Neural cell (in vitro differentiated cells): ENCODE measurements at regions not wholly inside any gene's neighbourhood (a gene's known extent, or its start where the extent isn't known, plus 50 kb on each side); places are given as distances from the start of the nearest gene placed in this dataset.

Experiments
- H2AFZ ChIP-seq: fragments of 200-600, 300-800 bp; sonication (generic), shearing (Covaris generic); 2 replicates; pipeline ENCODE4 v1.6.0; 2014; ENCODE audit warnings: low read depth, mild to moderate bottlenecking, antibody characterized with exemption, low read length, moderate library complexity
- H3F3A ChIP-seq: fragments of 200-600 bp; shearing (Covaris generic); 2 replicates; pipeline ENCODE4 v1.6.1; 2016; ENCODE audit warnings: mild to moderate bottlenecking, moderate library complexity, mixed read lengths, antibody characterized with exemption, low read length; ENCODE audit not compliant: insufficient read depth, poor library complexity, severe bottlenecking
- H3K27ac ChIP-seq: fragments of 200-600, 300-800 bp; sonication (generic), shearing (Covaris generic); 2 replicates; pipeline ENCODE4 v1.5.1; 2014; ENCODE audit warnings: mild to moderate bottlenecking, low read length, moderate library complexity
- H3K27me3 ChIP-seq: fragments of 300-800, 200-600 bp; sonication (generic), shearing (Covaris generic); 2 replicates; pipeline ENCODE4 v1.6.0; 2014; ENCODE audit warnings: mild to moderate bottlenecking, low read depth, low read length, moderate library complexity; ENCODE audit not compliant: insufficient read depth
- H3K36me3 ChIP-seq: fragments of 300-800, 200-600 bp; sonication (generic), shearing (Covaris generic); 2 replicates; pipeline ENCODE4 v1.5.1; 2014; ENCODE audit warnings: mild to moderate bottlenecking, antibody characterized with exemption, low read length, moderate library complexity; ENCODE audit not compliant: insufficient read depth
- H3K4me2 ChIP-seq: fragments of 300-800, 200-600 bp; sonication (generic), shearing (Covaris generic); 2 replicates; pipeline ENCODE4 v1.6.0; 2014; ENCODE audit warnings: mild to moderate bottlenecking, low read length
- H3K4me3 ChIP-seq: fragments of 300-800, 200-600 bp; sonication (generic), shearing (Covaris generic); 2 replicates; pipeline ENCODE4 v1.5.1; 2014; ENCODE audit warnings: mild to moderate bottlenecking, low read length, moderate library complexity
- H3K79me2 ChIP-seq: fragments of 200-600 bp; shearing (Covaris generic); replicated peaks from 2 replicates; pipeline ENCODE4 v1.6.0; 2014; ENCODE audit warnings: mild to moderate bottlenecking, low read length, moderate library complexity; ENCODE audit not compliant: insufficient read depth
- H3K9ac ChIP-seq: fragments of 300-800, 200-600 bp; sonication (generic), shearing (Covaris generic); 2 replicates; pipeline ENCODE4 v1.6.1; 2016; ENCODE audit warnings: mild to moderate bottlenecking, low read length, mixed read lengths
- H3K9me2 ChIP-seq: fragments of 200-600 bp; shearing (Covaris generic); 2 replicates; pipeline ENCODE4 v1.6.1; 2016; ENCODE audit warnings: mild to moderate bottlenecking, low read length, mixed read lengths; ENCODE audit not compliant: insufficient read depth
- H3K9me3 ChIP-seq: fragments of 200-600, 300-800 bp; sonication (generic), shearing (Covaris generic); 2 replicates; pipeline ENCODE4 v1.6.1; 2016; ENCODE audit warnings: mild to moderate bottlenecking, mixed run types, low read length, moderate library complexity, mixed read lengths
- H4K20me1 ChIP-seq: fragments of 200-600 bp; shearing (Covaris generic); 2 replicates; pipeline ENCODE4 v1.6.1; 2016; ENCODE audit warnings: mild to moderate bottlenecking, mixed run types; ENCODE audit not compliant: insufficient read depth
- CTCF ChIP-seq: fragments of 450-650 bp; IDR thresholded peaks from 2 replicates; pipeline ENCODE4 v1.5.1; 2014; ENCODE audit warnings: antibody characterized with exemption, mild to moderate bottlenecking, moderate library complexity; ENCODE audit not compliant: poor library complexity, severe bottlenecking
- EP300 ChIP-seq: fragments of 450-650 bp; conservative IDR thresholded peaks from 2 replicates; pipeline ENCODE4 v1.6.1; 2014; ENCODE audit warnings: antibody characterized with exemption, mild to moderate bottlenecking, moderate library complexity; ENCODE audit not compliant: poor library complexity, severe bottlenecking
- EZH2 ChIP-seq: fragments of 200-600, 300-800 bp; shearing (Covaris generic), sonication (generic); IDR thresholded peaks from 2 replicates; pipeline ENCODE4 v1.6.1; 2014; ENCODE audit warnings: antibody characterized with exemption, low read length, borderline replicate concordance, mild to moderate bottlenecking; ENCODE audit not compliant: insufficient read depth, poor library complexity, severe bottlenecking
- MXI1 ChIP-seq: fragments of 450-650 bp; conservative IDR thresholded peaks from 2 replicates; pipeline ENCODE4 v1.6.1; 2014; ENCODE audit warnings: antibody characterized with exemption, mild to moderate bottlenecking; ENCODE audit not compliant: poor library complexity, severe bottlenecking
- POLR2AphosphoS5 ChIP-seq: IDR thresholded peaks from 2 replicates; pipeline ENCODE4 v1.6.1; 2012
- RAD21 ChIP-seq: fragments of 450-650 bp; conservative IDR thresholded peaks from 2 replicates; pipeline ENCODE4 v1.6.1; 2014; ENCODE audit warnings: antibody characterized with exemption, mild to moderate bottlenecking, moderate library complexity
- REST ChIP-seq: IDR thresholded peaks from 2 replicates; pipeline ENCODE4 v1.6.1; 2012; ENCODE audit warnings: borderline replicate concordance
- SMC3 ChIP-seq: fragments of 450-650 bp; conservative IDR thresholded peaks from 2 replicates; pipeline ENCODE4 v1.6.1; 2014; ENCODE audit warnings: antibody characterized with exemption, mild to moderate bottlenecking, moderate library complexity; ENCODE audit not compliant: poor library complexity
- TAF1 ChIP-seq: IDR thresholded peaks from 2 replicates; pipeline ENCODE4 v1.6.1; 2012; ENCODE audit warnings: low read depth

- Histone ChIP-seq H4K20me1 (no peaks in the 10 kb centered on the region), H2AFZ (no peak overlapping the region), H3K27ac (no peak overlapping the region), H3K36me3 (no peaks in the 10 kb centered on the region), H3K4me2 (no peak overlapping the region), H3K9me3 (no peaks in the 10 kb centered on the region), H3K9ac (no peak overlapping the region), H3K27me3 (no peaks in the 10 kb centered on the region), H3F3A (no peaks in the 10 kb centered on the region), H3K4me3 (no peak overlapping the region), H3K9me2 (no peaks in the 10 kb centered on the region), H3K79me2 (no peaks in the 10 kb centered on the region)
- TF ChIP-seq TAF1 (no peak), CTCF (no peak), EZH2 (no peak), SMC3 (no peak), RAD21 (no peak), REST (no peak), EP300 (no peak), MXI1 (no peak), POLR2AphosphoS5 (no peak)
These were observed 534.3 kb upstream of the LARGE1 start for GRCh38 chr22:34454598-34454997.

- no peak overlapping the region for H3K4me2 ChIP-seq
- H3K9me2 ChIP-seq: no peaks in the 10 kb centered on the region
- H3K27ac ChIP-seq: no peak overlapping the region
- H3K27me3 ChIP-seq: no peaks in the 10 kb centered on the region
- no peaks in the 10 kb centered on the region for H4K20me1 ChIP-seq
- no peaks in the 10 kb centered on the region for H3K36me3 ChIP-seq
- H3K79me2 ChIP-seq: no peaks in the 10 kb centered on the region
- no peak overlapping the region for H3K9ac ChIP-seq
- no peaks in the 10 kb centered on the region for H3F3A ChIP-seq
- H3K4me3 ChIP-seq: no peak overlapping the region
- H3K9me3 ChIP-seq: no peaks in the 10 kb centered on the region
- TF ChIP-seq TAF1 (no peak), POLR2AphosphoS5 (no peak), MXI1 (no peak), RAD21 (no peak), REST (no peak), CTCF (no peak)
- no peak overlapping the region for H2AFZ ChIP-seq
These were observed 542.5 kb upstream of the LARGE1 start for GRCh38 chr22:34462795-34463194.
